Osteoblast (primary cell): ENCODE measurements at regions not wholly inside any gene's neighbourhood (a gene's known extent, or its start where the extent isn't known, plus 50 kb on each side); places are given as distances from the start of the nearest gene placed in this dataset.

Experiments used
- DNase-seq: peaks from one replicate; pipeline ENCODE4 v3.0.0; 2011; ENCODE audit warnings: low spot score, mixed read lengths; ENCODE audit not compliant: insufficient read length; ENCODE audit errors: missing footprints
- H2AFZ ChIP-seq: 2 replicates; pipeline ENCODE4 v1.6.0; 2011; ENCODE audit warnings: mild to moderate bottlenecking, low read length
- H3K27ac ChIP-seq: 2 replicates; pipeline ENCODE4 v1.5.1; 2011; ENCODE audit warnings: mild to moderate bottlenecking, low read depth, low read length, moderate library complexity
- H3K27me3 ChIP-seq: 2 replicates; pipeline ENCODE4 v1.6.0; 2012; ENCODE audit warnings: mild to moderate bottlenecking, control low read depth, inconsistent platforms, low read length, moderate library complexity; ENCODE audit not compliant: insufficient read depth
- H3K36me3 ChIP-seq: 2 replicates; pipeline ENCODE4 v1.5.1; 2011; ENCODE audit warnings: mild to moderate bottlenecking, low read length, control low read depth, moderate library complexity; ENCODE audit not compliant: insufficient read depth
- H3K4me1 ChIP-seq: 2 replicates; pipeline ENCODE4 v1.5.1; 2011; ENCODE audit warnings: mild to moderate bottlenecking, low read length, control low read depth, moderate library complexity; ENCODE audit not compliant: insufficient read depth
- H3K4me2 ChIP-seq: 2 replicates; pipeline ENCODE4 v1.6.0; 2011; ENCODE audit warnings: mild to moderate bottlenecking, low read length; ENCODE audit not compliant: insufficient read depth
- H3K4me3 ChIP-seq: fragments of 200-600 bp; sonication (generic); 3 replicates; pipeline ENCODE4 v1.5.1; 2012; ENCODE audit warnings: mild to moderate bottlenecking, low read length, inconsistent platforms; ENCODE audit not compliant: insufficient read depth
- H3K79me2 ChIP-seq: 2 replicates; pipeline ENCODE4 v1.6.0; 2012; ENCODE audit warnings: mild to moderate bottlenecking, low read length, control low read depth, inconsistent platforms; ENCODE audit not compliant: insufficient read depth
- H3K9me3 ChIP-seq: 2 replicates; pipeline ENCODE4 v1.5.1; 2011; ENCODE audit warnings: low read depth, low read length, control low read depth
- H4K20me1 ChIP-seq: 2 replicates; pipeline ENCODE4 v1.6.0; 2012; ENCODE audit warnings: mild to moderate bottlenecking, low read length, control low read depth; ENCODE audit not compliant: insufficient read depth
- TF ChIP-seq, protein P1 (sequence below): IDR thresholded peaks from 2 replicates; pipeline ENCODE4 v1.5.1; 2011; ENCODE audit warnings: mild to moderate bottlenecking, low read depth, low read length, moderate library complexity; ENCODE audit errors: extremely low read depth

- Histone ChIP-seq H3K27me3 (no peaks in the 10 kb centered on the region), H3K79me2 (no peaks in the 10 kb centered on the region), H3K4me3 (no peak overlapping the region), H2AFZ (peak overlapping the region; percentile 66), H3K36me3 (no peaks in the 10 kb centered on the region), H3K9me3 (no peaks in the 10 kb centered on the region), H3K4me1 (no peaks in the 10 kb centered on the region), H4K20me1 (no peaks in the 10 kb centered on the region), H3K27ac (no peak overlapping the region), H3K4me2 (peak overlapping the region; percentile 22)
- DNase-seq: no peak
- TF ChIP-seq, protein P1, sequence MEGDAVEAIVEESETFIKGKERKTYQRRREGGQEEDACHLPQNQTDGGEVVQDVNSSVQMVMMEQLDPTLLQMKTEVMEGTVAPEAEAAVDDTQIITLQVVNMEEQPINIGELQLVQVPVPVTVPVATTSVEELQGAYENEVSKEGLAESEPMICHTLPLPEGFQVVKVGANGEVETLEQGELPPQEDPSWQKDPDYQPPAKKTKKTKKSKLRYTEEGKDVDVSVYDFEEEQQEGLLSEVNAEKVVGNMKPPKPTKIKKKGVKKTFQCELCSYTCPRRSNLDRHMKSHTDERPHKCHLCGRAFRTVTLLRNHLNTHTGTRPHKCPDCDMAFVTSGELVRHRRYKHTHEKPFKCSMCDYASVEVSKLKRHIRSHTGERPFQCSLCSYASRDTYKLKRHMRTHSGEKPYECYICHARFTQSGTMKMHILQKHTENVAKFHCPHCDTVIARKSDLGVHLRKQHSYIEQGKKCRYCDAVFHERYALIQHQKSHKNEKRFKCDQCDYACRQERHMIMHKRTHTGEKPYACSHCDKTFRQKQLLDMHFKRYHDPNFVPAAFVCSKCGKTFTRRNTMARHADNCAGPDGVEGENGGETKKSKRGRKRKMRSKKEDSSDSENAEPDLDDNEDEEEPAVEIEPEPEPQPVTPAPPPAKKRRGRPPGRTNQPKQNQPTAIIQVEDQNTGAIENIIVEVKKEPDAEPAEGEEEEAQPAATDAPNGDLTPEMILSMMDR: no peak
Observed at GRCh38 chr4:124304941-124305340, 407.6 kb downstream of the ANKRD50 start.

DNA sequence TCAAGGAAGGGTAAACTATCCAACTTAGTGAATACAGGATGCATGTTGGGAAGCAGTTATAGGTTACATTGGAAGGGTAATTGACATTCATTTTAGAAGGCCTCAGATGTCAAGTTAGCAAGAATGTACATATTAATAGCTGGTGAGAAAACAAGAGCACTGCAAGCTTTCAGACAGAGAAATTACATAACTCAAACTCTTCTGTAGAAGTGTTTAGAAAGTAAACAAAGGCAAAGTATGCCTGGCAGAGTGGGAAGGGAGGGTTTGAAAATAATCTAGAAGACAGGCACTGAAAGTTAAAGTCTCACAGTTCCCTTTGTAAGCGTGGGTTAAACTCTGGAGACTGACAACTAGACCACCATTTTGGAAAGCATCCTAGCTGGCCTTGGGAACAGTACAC is 406.2 kb downstream of the ANKRD50 start:
- Histone ChIP-seq H3K4me3 (no peak overlapping the region), H3K9me3 (no peaks in the 10 kb centered on the region), H4K20me1 (no peaks in the 10 kb centered on the region), H3K36me3 (no peaks in the 10 kb centered on the region), H2AFZ (peak overlapping the region; percentile 31), H3K27me3 (no peaks in the 10 kb centered on the region), H3K4me1 (no peaks in the 10 kb centered on the region), H3K79me2 (no peaks in the 10 kb centered on the region), H3K4me2 (no peak overlapping the region), H3K27ac (no peak overlapping the region)
- TF ChIP-seq, protein P1: no peak
- no peak for DNase-seq

DNA sequence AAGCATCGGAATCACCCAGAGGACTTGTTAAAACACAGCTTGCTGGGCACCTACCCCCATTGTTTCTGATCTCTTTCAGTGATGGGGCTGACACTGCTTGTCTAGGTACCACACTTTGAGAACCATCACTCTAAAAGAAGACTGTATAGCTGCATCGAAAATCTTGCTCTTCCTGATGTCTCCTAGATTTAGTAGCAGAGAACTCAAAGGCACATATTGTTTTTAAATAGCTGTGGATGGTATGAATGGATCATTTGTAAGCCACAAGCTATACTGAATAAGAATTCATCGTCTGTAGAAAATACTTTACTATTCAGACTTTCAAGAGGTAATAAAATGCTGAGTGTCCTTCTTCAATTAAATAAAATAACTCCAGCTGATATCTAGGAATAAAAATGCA is 405.4 kb downstream of the ANKRD50 start:
- Histone ChIP-seq H4K20me1 (no peaks in the 10 kb centered on the region), H3K79me2 (no peaks in the 10 kb centered on the region), H3K9me3 (no peaks in the 10 kb centered on the region), H3K4me1 (no peaks in the 10 kb centered on the region), H2AFZ (no peak overlapping the region), H3K36me3 (no peaks in the 10 kb centered on the region), H3K27ac (no peak overlapping the region), H3K4me2 (no peak overlapping the region), H3K27me3 (no peaks in the 10 kb centered on the region), H3K4me3 (no peak overlapping the region)
- TF ChIP-seq, protein P1: no peak
- DNase-seq: no peak

- no peak overlapping the region for H2AFZ ChIP-seq
- no peaks in the 10 kb centered on the region for H3K36me3 ChIP-seq
Observed at GRCh38 chr4:124318292-124318691, 394.2 kb downstream of the ANKRD50 start.

More at GRCh38 chr4:124318292-124318691, 394.2 kb downstream of the ANKRD50 start:
- H3K4me2 ChIP-seq: no peak overlapping the region
- H4K20me1 ChIP-seq: no peaks in the 10 kb centered on the region
- H3K9me3 ChIP-seq: no peaks in the 10 kb centered on the region
- no peaks in the 10 kb centered on the region for H3K27me3 ChIP-seq
- no peaks in the 10 kb centered on the region for H3K79me2 ChIP-seq
- H3K4me3 ChIP-seq: no peak overlapping the region
- TF ChIP-seq, protein P1: no peak
- H3K27ac ChIP-seq: no peak overlapping the region
- no peaks in the 10 kb centered on the region for H3K4me1 ChIP-seq
- DNase-seq: no peak
